ENCODE measurements at regions not wholly inside any gene's neighbourhood (a gene's known extent, or its start where the extent isn't known, plus 50 kb on each side); places are given as distances from the start of the nearest gene placed in this dataset.

Small RNAs in the stretch of these regions (small RNA-seq; reads per million reads assigned to genes)
- 20.5 reads per million, percentile 90 among the genes with 10 or more reads in this experiment for gene MIR148A (ENCODE audit: insufficient read length, low read depth, low replicate concordance)
